Panc1 (cell line): ENCODE measurements at regions not wholly inside any gene's neighbourhood (a gene's known extent, or its start where the extent isn't known, plus 50 kb on each side); places are given as distances from the start of the nearest gene placed in this dataset.

Experiments used
- CTCF ChIP-seq: fragments of 450-650 bp; IDR thresholded peaks from 2 replicates; pipeline ENCODE4 v1.5.1; 2017; ENCODE audit warnings: mild to moderate bottlenecking
- POLR2AphosphoS5 ChIP-seq: IDR thresholded peaks from 2 replicates; pipeline ENCODE4 v1.6.1; 2012; ENCODE audit warnings: mild to moderate bottlenecking, low read depth, low read length, moderate library complexity
- SIN3A ChIP-seq: IDR thresholded peaks from 2 replicates; pipeline ENCODE4 v1.6.1; 2012; ENCODE audit warnings: low read depth, mild to moderate bottlenecking, low read length, moderate library complexity, borderline replicate concordance; ENCODE audit not compliant: insufficient read depth

- TF ChIP-seq CTCF, result no peak
- no peak for TF ChIP-seq POLR2AphosphoS5
- no peak for TF ChIP-seq SIN3A
Observed at GRCh38 chr2:192275632-192276031, 80.9 kb upstream of the TMEFF2 start.
